ENCODE measurements at regions not wholly inside any gene's neighbourhood (a gene's known extent, or its start where the extent isn't known, plus 50 kb on each side); places are given as distances from the start of the nearest gene placed in this dataset.

- TF ChIP-seq, protein P1, sequence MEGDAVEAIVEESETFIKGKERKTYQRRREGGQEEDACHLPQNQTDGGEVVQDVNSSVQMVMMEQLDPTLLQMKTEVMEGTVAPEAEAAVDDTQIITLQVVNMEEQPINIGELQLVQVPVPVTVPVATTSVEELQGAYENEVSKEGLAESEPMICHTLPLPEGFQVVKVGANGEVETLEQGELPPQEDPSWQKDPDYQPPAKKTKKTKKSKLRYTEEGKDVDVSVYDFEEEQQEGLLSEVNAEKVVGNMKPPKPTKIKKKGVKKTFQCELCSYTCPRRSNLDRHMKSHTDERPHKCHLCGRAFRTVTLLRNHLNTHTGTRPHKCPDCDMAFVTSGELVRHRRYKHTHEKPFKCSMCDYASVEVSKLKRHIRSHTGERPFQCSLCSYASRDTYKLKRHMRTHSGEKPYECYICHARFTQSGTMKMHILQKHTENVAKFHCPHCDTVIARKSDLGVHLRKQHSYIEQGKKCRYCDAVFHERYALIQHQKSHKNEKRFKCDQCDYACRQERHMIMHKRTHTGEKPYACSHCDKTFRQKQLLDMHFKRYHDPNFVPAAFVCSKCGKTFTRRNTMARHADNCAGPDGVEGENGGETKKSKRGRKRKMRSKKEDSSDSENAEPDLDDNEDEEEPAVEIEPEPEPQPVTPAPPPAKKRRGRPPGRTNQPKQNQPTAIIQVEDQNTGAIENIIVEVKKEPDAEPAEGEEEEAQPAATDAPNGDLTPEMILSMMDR (IDR thresholded peaks at IDR 0.05; ENCODE audit: low read depth, low read length): no peak
- H3K4me3 ChIP-seq (replicated peaks in 1 of 2; ENCODE audit: low read depth in 2 of 2, low read length in 2 of 2): no peak overlapping the region
- DNase-seq (ENCODE audit: low read depth in 2 of 2): no peak
Measured at GRCh38 chr6:114862064-114862463, 519.2 kb upstream of the HS3ST5 start.

DNA sequence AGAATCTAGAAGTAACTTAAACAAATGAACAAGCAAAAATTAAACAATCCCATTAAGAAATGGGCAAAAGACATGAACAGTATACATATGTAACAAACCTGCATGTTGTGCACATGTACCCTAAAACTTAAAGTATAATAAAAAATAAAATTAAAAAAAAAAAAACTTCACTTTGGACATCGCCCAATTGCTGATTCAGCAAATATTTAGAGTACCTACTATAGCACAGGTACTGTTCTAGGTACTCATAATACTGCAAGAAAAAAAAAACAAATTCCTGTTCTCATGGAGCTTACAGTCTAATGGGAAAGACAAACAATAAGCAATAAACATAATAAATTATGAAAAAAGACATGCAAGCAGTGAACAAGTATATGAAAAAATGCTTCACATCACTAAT lies 501.5 kb upstream of the HS3ST5 start:
- TF ChIP-seq, protein P1 (IDR thresholded peaks at IDR 0.05; ENCODE audit: low read depth, low read length): no peak
- no peak for DNase-seq (ENCODE audit: low read depth in 2 of 2)
- no peak overlapping the region for H3K4me3 ChIP-seq (replicated peaks in 1 of 2; ENCODE audit: low read depth in 2 of 2, low read length in 2 of 2)

DNA sequence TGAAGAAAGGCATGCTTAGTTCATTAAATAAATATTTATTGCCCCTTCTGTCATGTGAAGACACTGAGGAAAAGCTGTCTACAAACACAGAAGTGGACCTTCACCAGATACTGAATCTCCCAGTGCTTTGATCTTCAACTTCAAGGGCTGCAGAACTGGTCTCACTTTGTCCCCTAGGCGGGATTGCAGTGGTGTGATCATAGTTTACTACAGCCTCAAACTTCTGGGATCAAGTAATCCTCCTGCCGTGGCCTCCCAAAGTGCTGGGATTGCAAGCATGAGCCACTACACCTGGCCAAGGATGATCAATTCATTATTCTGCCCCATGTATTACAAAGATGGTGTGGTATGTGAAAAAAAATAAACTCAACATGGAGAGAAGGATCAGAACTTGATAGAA lies 496.2 kb upstream of the HS3ST5 start:
- DNase-seq (ENCODE audit: low read depth in 2 of 2): no peak
- TF ChIP-seq, protein P1 (IDR thresholded peaks at IDR 0.05; ENCODE audit: low read depth, low read length): no peak
- H3K4me3 ChIP-seq (replicated peaks in 1 of 2; ENCODE audit: low read depth in 2 of 2, low read length in 2 of 2): no peak overlapping the region

- TF ChIP-seq, protein P1 (IDR thresholded peaks at IDR 0.05; ENCODE audit: low read depth, low read length): no peak
Measured at GRCh38 chr6:114833211-114833610, 490.4 kb upstream of the HS3ST5 start.

DNA sequence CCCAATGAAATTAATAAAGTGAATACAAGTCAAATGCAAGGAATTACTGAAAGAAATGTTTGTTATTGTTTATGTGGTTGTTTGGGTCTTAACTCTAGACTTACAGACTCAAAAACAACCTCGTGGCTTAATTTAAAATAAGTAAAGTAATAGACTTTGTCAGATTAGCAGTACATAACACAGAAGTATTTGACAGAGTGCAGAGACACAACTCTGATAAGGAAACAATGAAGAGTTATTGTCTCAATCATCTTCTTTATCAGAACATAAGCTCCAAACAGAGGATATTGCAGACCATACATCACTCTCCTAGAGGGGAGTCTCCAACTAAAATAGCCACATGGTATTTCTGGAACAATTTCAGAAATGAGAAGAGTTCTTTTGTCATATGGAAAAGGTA lies 487.7 kb upstream of the HS3ST5 start:
- no peak for DNase-seq (ENCODE audit: low read depth in 2 of 2)
- TF ChIP-seq, protein P1 (IDR thresholded peaks at IDR 0.05; ENCODE audit: low read depth, low read length): no peak
- no peak overlapping the region for H3K4me3 ChIP-seq (replicated peaks in 1 of 2; ENCODE audit: low read depth in 2 of 2, low read length in 2 of 2)

More at GRCh38 chr6:114833211-114833610, 490.4 kb upstream of the HS3ST5 start:
- no peak for DNase-seq (ENCODE audit: low read depth in 2 of 2)
- no peak overlapping the region for H3K4me3 ChIP-seq (replicated peaks in 1 of 2; ENCODE audit: low read depth in 2 of 2, low read length in 2 of 2)

- TF ChIP-seq, protein P1 (IDR thresholded peaks at IDR 0.05; ENCODE audit: low read depth, low read length): no peak
- no peak overlapping the region for H3K4me3 ChIP-seq (replicated peaks in 1 of 2; ENCODE audit: low read depth in 2 of 2, low read length in 2 of 2)
- DNase-seq (ENCODE audit: low read depth in 2 of 2): no peak
Measured at GRCh38 chr6:114827135-114827534, 484.3 kb upstream of the HS3ST5 start.

- H3K4me3 ChIP-seq (replicated peaks in 1 of 2; ENCODE audit: low read depth in 2 of 2, low read length in 2 of 2): no peak overlapping the region
- DNase-seq (ENCODE audit: low read depth in 2 of 2): no peak
- TF ChIP-seq, protein P1 (IDR thresholded peaks at IDR 0.05; ENCODE audit: low read depth, low read length): no peak
Measured at GRCh38 chr6:114824409-114824808, 481.6 kb upstream of the HS3ST5 start.

All from cardiac fibroblast (primary cell).